GM18520 (cell line): ENCODE measurements at regions not wholly inside any gene's neighbourhood (a gene's known extent, or its start where the extent isn't known, plus 50 kb on each side); places are given as distances from the start of the nearest gene placed in this dataset.

Source experiments
- ATAC-seq: cut with Tn5 transposase; IDR thresholded peaks from one replicate; pipeline ENCODE4 v1.9.1; 2021; ENCODE audit not compliant: unreplicated experiment

DNA sequence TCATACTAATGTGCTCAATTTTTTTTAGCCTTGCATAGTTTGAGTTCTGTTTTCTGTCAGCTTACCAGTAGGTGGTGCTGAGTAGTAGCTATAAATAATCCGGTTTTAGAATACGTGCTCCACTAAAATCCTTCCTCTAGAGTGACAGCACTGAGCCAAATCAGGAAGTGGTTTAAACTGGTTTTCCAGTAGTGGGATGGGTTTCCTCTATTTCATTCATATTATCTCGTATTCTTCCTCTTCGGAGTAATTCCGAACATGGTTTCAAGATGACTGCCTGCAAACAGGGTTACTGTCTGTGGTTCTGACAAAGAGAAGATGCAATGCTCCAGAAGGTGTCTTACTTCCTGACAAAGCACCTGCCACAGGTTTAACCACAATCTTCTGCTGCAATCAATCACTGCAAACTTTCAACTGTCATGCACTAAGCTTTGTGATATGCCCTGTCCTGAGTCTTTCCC is 496.9 kb upstream of the VRK2 start:
- ATAC-seq, result no peak

DNA sequence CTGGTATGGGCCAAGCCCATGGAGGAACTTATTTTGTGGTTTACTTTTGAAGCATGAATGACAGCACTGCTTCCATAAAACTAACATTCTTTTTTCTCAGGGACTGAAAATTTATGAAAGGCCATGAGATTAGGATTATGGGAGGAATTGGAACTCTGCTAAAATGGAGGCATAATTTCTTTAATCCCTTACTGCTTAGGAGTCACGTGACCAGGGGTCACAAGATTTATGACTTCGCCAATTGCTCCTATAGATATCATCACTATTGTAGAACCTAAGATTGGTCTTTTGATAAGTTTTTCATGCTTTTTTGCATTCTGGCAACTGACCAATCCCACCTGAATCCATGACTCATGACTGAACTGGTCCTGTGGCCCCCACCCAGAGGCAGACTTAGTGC is 495.7 kb upstream of the VRK2 start:
- ATAC-seq, result no peak

GRCh38 chr2:57552885-57553284 is 493.7 kb upstream of the VRK2 start:
- no peak for ATAC-seq

- ATAC-seq, result no peak
These were observed 492.3 kb upstream of the VRK2 start for GRCh38 chr2:57554348-57554747.

- ATAC-seq, result peak; percentile 68
These were observed 488.3 kb upstream of the VRK2 start for GRCh38 chr2:57558312-57558711.

DNA sequence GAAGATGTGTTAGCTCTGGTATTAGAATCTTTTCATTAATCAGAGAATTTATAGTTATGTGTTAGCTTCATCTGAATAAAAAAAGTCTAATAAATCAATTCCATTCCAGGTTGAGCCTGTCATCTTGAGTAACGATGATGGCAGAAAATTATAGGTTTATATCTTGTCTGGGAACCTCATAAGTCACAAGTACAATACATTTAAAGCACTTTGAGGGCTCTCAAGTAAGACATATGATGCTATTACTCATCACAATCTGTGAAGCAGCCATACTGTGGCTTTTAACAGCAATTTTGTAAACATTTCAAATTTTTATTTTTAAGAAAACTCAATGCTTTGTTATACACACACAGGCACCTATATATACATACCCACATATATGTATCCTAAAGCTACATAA is 484.1 kb upstream of the VRK2 start:
- no peak for ATAC-seq

GRCh38 chr2:57563015-57563414 is 483.6 kb upstream of the VRK2 start:
- ATAC-seq, result no peak

GRCh38 chr2:57567245-57567644 is 479.4 kb upstream of the VRK2 start:
- no peak for ATAC-seq

GRCh38 chr2:57569396-57569795 is 477.2 kb upstream of the VRK2 start:
- ATAC-seq, result no peak

DNA sequence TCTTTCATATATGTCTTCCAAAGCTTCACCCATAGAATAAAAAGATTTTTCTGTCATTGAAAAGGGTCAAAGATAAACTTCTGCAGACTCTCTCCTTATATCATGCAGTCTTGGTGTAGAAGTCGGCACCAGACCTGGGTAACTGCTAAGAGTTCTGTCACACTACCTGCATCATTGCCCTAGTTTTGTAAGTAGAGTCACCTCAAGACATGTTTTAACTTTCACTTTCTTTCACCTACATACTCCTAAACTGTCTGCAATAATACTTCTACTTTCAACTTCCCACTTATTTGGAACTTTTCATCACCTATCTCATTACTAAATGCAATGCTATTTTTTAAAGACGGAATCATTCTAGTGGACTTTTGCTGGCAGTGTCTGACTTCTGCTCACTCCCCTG is 475.6 kb upstream of the VRK2 start:
- no peak for ATAC-seq

DNA sequence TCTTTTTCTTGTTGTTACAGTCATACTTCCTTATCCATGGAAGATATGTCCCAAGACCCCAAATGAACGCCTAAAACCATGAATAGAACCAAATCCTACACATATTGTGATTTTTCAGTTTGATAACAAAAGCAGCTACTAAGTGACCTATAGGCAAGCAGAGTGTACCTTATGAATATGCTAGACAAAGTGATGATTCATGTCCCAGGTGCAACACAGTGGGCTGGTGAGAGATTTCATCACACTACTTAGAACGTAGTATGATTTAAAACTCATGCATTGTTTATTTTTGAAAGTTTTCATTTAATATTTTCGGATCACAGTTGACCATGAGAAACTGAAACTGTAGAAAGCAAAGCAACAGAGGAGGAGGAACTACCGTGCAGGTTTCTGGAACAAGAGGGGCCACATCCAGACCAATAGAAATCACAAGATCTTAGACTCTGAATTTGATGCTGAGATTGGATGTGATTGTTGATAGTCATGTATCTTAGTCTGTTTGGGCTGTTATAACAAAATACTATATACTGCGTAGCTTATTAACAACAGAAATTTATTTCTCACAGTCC is 470.8 kb upstream of the VRK2 start:
- ATAC-seq, result no peak

GRCh38 chr2:57576983-57577382 is 469.6 kb upstream of the VRK2 start:
- no peak for ATAC-seq

DNA sequence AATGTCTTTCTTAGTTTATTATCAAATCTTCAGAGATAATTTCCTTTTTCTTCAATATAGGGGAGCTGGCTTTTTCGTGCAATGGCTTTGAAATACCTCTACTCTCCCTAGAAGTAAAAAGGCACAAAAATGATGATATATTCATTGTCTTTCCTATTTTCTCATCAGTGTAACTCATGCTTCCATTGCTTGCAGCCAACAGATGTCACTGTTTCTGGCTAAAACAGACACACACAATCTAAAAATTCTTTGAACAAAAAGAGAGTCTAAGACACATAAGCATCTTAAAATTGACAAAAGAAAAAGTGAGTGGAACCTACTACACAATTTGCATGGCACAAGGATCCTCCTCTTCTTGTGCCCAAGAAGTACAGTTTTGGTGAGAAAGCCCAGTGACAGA is 448.7 kb upstream of the VRK2 start:
- no peak for ATAC-seq

GRCh38 chr2:57598551-57598950 is 448.1 kb upstream of the VRK2 start:
- ATAC-seq, result no peak

- ATAC-seq, result no peak
These were observed 443.9 kb upstream of the VRK2 start for GRCh38 chr2:57602733-57603132.

GRCh38 chr2:57614988-57615387 is 431.6 kb upstream of the VRK2 start:
- ATAC-seq, result no peak

DNA sequence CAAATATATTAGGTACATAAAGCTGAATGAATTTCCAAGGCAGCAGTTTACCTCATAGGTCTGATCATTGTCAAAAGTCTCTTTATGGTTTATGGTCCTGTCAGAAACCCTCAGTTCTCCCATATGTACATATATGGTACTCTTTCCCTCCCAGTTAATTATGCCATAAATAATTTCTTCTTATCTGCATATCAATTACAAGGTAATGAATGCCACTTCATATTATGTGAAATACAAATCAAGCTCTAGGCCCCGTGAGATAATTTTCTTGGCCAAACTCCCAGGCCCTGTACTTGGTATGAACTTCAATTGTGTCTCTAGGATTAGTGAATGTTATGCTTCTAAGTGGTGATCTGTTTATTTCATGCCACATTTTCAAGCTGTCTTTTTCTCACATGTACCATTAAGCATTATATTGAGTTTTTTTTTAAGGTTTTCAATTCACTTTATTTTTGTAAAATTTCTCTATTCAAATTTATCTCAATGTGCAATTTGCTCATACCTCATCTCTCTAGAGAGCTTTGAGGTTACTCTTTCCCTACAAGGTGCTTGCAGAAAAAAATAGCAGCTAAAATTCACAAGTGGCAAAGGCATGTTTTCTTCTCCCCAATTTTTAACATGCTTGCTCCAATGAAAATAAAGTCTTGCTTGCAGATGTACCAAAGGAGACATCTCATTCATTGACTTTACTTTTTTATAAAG is 430.6 kb upstream of the VRK2 start:
- no peak for ATAC-seq

- ATAC-seq, result no peak
These were observed 429.3 kb upstream of the VRK2 start for GRCh38 chr2:57617318-57617717.

- no peak for ATAC-seq
These were observed 425.4 kb upstream of the VRK2 start for GRCh38 chr2:57621122-57621663.

DNA sequence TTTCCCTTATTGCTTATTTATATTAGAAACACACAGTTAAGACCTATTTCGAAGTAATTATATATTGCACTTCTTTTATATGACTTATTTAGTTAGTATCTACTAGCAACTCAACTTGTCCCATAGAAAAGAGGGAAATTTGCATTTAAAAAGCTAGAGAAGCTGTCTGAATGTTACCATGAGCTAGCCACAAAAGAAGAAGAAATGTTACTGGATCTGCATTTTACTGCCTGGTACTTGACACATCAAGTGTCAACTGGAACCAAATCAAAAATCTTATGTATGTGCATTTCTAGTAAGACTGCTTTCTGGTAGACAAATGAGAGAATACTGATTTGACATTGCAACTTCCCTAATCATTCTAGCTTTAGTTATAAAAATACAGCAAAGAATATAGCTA is 424.6 kb upstream of the VRK2 start:
- no peak for ATAC-seq

DNA sequence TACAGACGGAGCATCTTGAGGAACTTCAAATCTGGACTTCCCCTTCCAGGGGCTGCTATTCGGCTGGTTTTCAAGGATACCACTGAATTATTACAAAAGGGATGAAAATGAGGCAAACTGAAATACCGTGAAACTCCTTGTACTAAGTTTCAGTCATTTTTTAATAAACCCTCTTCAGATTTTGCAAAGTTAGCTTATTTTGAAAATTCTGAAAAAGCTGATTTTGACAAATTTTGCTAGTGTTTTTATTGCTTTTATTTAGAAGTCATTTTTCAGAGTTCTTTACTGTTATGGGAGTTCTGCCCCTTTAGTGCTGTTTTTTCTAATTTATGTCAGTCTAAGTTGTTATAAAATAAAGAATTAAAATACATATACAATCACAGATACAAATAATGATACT is 390.4 kb upstream of the VRK2 start:
- ATAC-seq, result no peak

- ATAC-seq, result no peak
These were observed 377.0 kb upstream of the VRK2 start for GRCh38 chr2:57669570-57669969.

- ATAC-seq, result no peak
These were observed 372.6 kb upstream of the VRK2 start for GRCh38 chr2:57674025-57674424.
